ENCODE measurements at regions not wholly inside any gene's neighbourhood (a gene's known extent, or its start where the extent isn't known, plus 50 kb on each side); places are given as distances from the start of the nearest gene placed in this dataset.

DNA sequence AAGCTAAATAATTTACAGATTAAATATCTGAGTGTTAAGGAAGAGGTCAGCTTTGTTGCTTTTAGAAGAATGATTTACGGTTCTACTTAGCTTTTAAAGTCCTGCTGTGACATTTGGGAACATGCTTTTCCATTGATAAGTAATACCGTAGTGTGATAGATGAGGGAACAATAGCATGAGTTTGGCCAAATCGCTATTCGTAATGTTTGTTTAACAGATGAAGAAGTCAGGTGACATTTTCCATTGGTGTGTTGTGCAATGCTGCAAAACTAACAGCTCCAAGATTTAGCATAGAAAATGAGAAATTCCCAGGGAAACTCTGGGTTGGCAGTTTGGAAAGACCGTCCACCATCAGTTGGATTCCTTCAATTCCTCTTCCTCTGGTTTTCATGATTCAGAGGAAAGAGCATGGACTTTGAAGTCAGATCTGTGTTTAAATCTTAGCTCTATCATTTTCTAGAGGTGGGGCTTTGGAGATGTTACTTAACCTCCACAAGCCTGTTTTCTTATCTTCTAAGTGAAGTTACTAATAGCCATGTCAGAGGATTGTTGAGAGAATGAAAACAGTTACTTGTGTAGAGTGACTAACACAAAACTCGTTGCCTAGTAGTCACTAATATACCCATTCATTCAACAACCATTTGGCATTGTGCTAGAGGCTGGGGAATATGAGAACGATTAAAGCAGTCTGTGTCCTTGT is 140.4 kb upstream of the BMPER start:
- H3K27ac Mint-ChIP-seq, result no peak overlapping the region
- intact Hi-C loops (cut with micrococcal nuclease), result no loop called here

DNA sequence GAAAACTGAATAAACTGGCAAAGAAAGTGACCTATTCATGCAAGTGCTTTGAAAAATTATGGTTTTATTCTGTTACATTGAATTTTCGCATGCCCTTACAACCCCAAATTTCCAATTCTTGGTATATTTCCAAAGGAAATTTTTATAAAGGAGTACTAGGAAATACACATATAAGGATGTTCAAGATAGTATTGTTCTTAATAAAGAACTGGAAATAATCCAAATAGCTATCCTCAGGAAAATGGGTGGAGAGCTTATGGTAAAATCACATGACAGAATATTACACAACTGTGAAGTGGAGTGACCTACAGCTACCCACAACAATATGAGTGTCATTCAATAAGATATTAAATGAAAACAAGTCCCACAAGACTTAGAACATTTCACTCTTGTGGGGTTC is 138.9 kb upstream of the BMPER start:
- Mint-ChIP-seq H3K9me3 (ENCODE audit: insufficient read depth) (no peaks in the 10 kb centered on the region), H3K27ac (no peak overlapping the region), H3K27me3 (no peaks in the 10 kb centered on the region), H3K4me3 (no peak overlapping the region), H3K4me1 (no peaks in the 10 kb centered on the region)
- Histone ChIP-seq H3K27ac (ENCODE audit: low read length in 2 of 2) (no peak overlapping the region), H3K9me3 (ENCODE audit: control extremely low read depth in 1 of 3, control insufficient read depth in 2 of 3, insufficient read depth in 1 of 3, low read length in 2 of 3) (no peaks in the 10 kb centered on the region), H3K9ac (ENCODE audit: low read length) (no peak overlapping the region), H3K79me2 (ENCODE audit: control insufficient read depth, insufficient read depth, low read length) (no peaks in the 10 kb centered on the region), H3K36me3 (replicated peaks in 1 of 2; ENCODE audit: control extremely low read depth in 1 of 2, control insufficient read depth in 1 of 2, extremely low read depth in 1 of 2, insufficient read depth in 2 of 2, low read length in 1 of 2) (no peaks in the 10 kb centered on the region), H2AFZ (ENCODE audit: insufficient read depth, low read depth, low read length, poor library complexity, severe bottlenecking) (no peak overlapping the region), H3K27me3 (replicated peaks in 1 of 4; ENCODE audit: control extremely low read depth in 1 of 4, control insufficient read depth in 3 of 4, insufficient read depth in 4 of 4, low read length in 3 of 4) (no peaks in the 10 kb centered on the region), H4K20me1 (ENCODE audit: control insufficient read depth, insufficient read depth, low read length, poor library complexity, severe bottlenecking) (no peaks in the 10 kb centered on the region), H3K4me2 (replicated peaks; ENCODE audit: low read depth, low read length, poor library complexity, severe bottlenecking) (no peak overlapping the region), H3K4me3 (ENCODE audit: control extremely low read depth in 1 of 5, extremely low read depth in 1 of 5, insufficient read depth in 1 of 5, low read depth in 2 of 5, low read length in 4 of 5) (no peak overlapping the region), H3K4me1 (ENCODE audit: control insufficient read depth in 2 of 2, insufficient read depth in 2 of 2, low read length in 2 of 2) (no peaks in the 10 kb centered on the region)
- TF ChIP-seq, protein P1, sequence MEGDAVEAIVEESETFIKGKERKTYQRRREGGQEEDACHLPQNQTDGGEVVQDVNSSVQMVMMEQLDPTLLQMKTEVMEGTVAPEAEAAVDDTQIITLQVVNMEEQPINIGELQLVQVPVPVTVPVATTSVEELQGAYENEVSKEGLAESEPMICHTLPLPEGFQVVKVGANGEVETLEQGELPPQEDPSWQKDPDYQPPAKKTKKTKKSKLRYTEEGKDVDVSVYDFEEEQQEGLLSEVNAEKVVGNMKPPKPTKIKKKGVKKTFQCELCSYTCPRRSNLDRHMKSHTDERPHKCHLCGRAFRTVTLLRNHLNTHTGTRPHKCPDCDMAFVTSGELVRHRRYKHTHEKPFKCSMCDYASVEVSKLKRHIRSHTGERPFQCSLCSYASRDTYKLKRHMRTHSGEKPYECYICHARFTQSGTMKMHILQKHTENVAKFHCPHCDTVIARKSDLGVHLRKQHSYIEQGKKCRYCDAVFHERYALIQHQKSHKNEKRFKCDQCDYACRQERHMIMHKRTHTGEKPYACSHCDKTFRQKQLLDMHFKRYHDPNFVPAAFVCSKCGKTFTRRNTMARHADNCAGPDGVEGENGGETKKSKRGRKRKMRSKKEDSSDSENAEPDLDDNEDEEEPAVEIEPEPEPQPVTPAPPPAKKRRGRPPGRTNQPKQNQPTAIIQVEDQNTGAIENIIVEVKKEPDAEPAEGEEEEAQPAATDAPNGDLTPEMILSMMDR (IDR thresholded peaks at IDR 0.05), result no peak
- TF ChIP-seq EZH2 (IDR thresholded peaks at IDR 0.05; ENCODE audit: borderline replicate concordance, insufficient read depth, low read depth, low read length, poor library complexity, severe bottlenecking), result no peak
- ATAC-seq (ENCODE audit: low read depth) (no peak), DNase-seq (no peak)
- no CpG with 5 or more reads among the region's 1 CpG for WGBS (ENCODE audit: insufficient coverage)
- intact Hi-C loops (cut with micrococcal nuclease), result no loop called here
- ChIA-PET POLR2A (no interaction called here), CTCF (no interaction called here)

More for the DNA sequence above, 140.4 kb upstream of the BMPER start:
- POLR2A ChIA-PET, result no interaction called here
- H4K20me1 ChIP-seq (ENCODE audit: control insufficient read depth, insufficient read depth, low read length, poor library complexity, severe bottlenecking), result no peaks in the 10 kb centered on the region
- no peak overlapping the region for H2AFZ ChIP-seq (ENCODE audit: insufficient read depth, low read depth, low read length, poor library complexity, severe bottlenecking)
- no peaks in the 10 kb centered on the region for H3K4me1 ChIP-seq (ENCODE audit: control insufficient read depth in 2 of 2, insufficient read depth in 2 of 2, low read length in 2 of 2)
- Mint-ChIP-seq H3K27me3 (no peaks in the 10 kb centered on the region), H3K9me3 (ENCODE audit: insufficient read depth) (no peaks in the 10 kb centered on the region), H3K4me1 (no peaks in the 10 kb centered on the region), H3K4me3 (no peak overlapping the region)
- no peak for DNase-seq
- H3K27ac ChIP-seq (ENCODE audit: low read length in 2 of 2), result no peak overlapping the region
- H3K27me3 ChIP-seq (replicated peaks in 1 of 4; ENCODE audit: control extremely low read depth in 1 of 4, control insufficient read depth in 3 of 4, insufficient read depth in 4 of 4, low read length in 3 of 4), result no peaks in the 10 kb centered on the region
- H3K9ac ChIP-seq (ENCODE audit: low read length), result no peak overlapping the region
- no peaks in the 10 kb centered on the region for H3K79me2 ChIP-seq (ENCODE audit: control insufficient read depth, insufficient read depth, low read length)
- no peaks in the 10 kb centered on the region for H3K36me3 ChIP-seq (replicated peaks in 1 of 2; ENCODE audit: control extremely low read depth in 1 of 2, control insufficient read depth in 1 of 2, extremely low read depth in 1 of 2, insufficient read depth in 2 of 2, low read length in 1 of 2)
- CTCF ChIA-PET, result interaction anchor here (1.3 kb wide), 1 partner anchor 9 kb away, joined by 7 read pairs; no protein-coding TSS in a partner anchor
- H3K4me2 ChIP-seq (replicated peaks; ENCODE audit: low read depth, low read length, poor library complexity, severe bottlenecking), result no peak overlapping the region
- no peaks in the 10 kb centered on the region for H3K9me3 ChIP-seq (ENCODE audit: control extremely low read depth in 1 of 3, control insufficient read depth in 2 of 3, insufficient read depth in 1 of 3, low read length in 2 of 3)
- 92% methylated on average over 5 of the region's 7 CpGs for WGBS (ENCODE audit: insufficient coverage)
- H3K4me3 ChIP-seq (ENCODE audit: control extremely low read depth in 1 of 5, extremely low read depth in 1 of 5, insufficient read depth in 1 of 5, low read depth in 2 of 5, low read length in 4 of 5), result no peak overlapping the region
- ATAC-seq (ENCODE audit: low read depth), result no peak
- TF ChIP-seq, protein P1 (IDR thresholded peaks at IDR 0.05), result no peak
- no peak for TF ChIP-seq EZH2 (IDR thresholded peaks at IDR 0.05; ENCODE audit: borderline replicate concordance, insufficient read depth, low read depth, low read length, poor library complexity, severe bottlenecking)
